ENCODE measurements at regions not wholly inside any gene's neighbourhood (a gene's known extent, or its start where the extent isn't known, plus 50 kb on each side); places are given as distances from the start of the nearest gene placed in this dataset.
"Not testable (repeated sequence)": the region's sequence is repeated elsewhere in the genome, so short reads cannot be mapped to it uniquely, and the experiment has no call there.

DNA sequence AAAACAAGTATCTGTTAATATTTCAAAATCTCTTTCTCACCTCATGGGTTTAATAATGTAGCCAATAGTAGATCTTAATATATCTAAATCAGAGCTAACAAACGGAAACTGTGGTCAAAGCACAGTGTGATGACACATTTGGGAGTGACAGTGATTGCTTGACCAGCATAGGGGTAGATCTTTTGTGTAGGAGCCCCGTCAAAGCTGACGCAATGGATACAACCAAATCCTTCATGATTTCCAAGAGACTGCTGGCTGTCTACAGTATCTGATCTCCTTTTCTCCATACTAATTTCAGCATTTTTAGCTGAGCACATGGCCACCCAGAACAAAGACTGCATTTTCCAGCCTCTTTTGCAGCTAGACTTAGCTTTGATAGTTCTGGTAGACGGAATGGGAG, 299.3 kb upstream of the ECI2 start:
- no peak for DNase-seq (ENCODE audit: low read depth)
- TF ChIP-seq, protein P1, sequence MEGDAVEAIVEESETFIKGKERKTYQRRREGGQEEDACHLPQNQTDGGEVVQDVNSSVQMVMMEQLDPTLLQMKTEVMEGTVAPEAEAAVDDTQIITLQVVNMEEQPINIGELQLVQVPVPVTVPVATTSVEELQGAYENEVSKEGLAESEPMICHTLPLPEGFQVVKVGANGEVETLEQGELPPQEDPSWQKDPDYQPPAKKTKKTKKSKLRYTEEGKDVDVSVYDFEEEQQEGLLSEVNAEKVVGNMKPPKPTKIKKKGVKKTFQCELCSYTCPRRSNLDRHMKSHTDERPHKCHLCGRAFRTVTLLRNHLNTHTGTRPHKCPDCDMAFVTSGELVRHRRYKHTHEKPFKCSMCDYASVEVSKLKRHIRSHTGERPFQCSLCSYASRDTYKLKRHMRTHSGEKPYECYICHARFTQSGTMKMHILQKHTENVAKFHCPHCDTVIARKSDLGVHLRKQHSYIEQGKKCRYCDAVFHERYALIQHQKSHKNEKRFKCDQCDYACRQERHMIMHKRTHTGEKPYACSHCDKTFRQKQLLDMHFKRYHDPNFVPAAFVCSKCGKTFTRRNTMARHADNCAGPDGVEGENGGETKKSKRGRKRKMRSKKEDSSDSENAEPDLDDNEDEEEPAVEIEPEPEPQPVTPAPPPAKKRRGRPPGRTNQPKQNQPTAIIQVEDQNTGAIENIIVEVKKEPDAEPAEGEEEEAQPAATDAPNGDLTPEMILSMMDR (IDR thresholded peaks at IDR 0.05; ENCODE audit: insufficient read depth, low read depth, low read length, missing control alignments): no peak
- no peak overlapping the region for H3K4me3 ChIP-seq (ENCODE audit: low read length)

DNA sequence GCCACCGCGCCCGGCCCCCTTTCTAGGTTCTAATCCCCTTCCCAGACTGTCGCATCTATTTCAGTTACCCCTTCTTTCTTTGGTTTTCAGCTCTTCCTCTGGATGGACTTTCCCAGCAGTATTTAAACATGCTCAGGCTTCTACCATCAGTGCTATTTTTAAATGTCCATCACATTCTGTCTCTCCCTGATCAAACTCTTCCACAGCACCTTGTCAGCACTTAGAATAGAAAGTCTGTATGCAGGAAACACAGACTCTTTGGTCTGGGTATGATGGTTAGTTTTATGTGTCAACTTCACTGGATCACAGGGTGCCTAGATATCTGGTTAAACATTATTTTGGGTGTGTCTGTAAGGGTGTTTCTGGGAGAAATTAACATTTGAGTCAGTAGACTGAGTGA, 297.8 kb upstream of the ECI2 start:
- TF ChIP-seq, protein P1 (IDR thresholded peaks at IDR 0.05; ENCODE audit: insufficient read depth, low read depth, low read length, missing control alignments): no peak
- DNase-seq (ENCODE audit: low read depth): no peak

DNA sequence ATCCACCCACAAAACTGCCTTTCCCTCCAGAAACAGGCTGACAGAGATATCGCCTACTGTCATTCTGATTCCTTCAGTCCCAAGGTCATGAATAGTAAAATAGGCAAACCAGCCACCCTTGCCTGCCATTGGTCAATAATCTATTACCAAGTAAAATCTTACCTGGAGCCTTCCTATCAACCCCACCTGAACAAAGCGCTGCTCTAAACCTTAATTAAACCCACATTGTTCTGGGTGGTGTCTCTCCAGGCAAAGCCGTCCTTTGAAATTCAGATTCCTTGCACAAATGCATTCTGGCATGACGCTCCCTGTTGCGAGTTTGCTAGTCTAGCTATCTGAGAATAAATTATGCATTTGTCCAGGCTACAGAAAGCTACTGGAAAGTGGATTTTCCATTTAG, 291.6 kb upstream of the ECI2 start:
- TF ChIP-seq, protein P1 (IDR thresholded peaks at IDR 0.05; ENCODE audit: insufficient read depth, low read depth, low read length, missing control alignments): no peak
- H3K4me3 ChIP-seq (ENCODE audit: low read length): no peak overlapping the region
- DNase-seq (ENCODE audit: low read depth): no peak

More for the DNA sequence above, 297.8 kb upstream of the ECI2 start:
- no peak overlapping the region for H3K4me3 ChIP-seq (ENCODE audit: low read length)

DNA sequence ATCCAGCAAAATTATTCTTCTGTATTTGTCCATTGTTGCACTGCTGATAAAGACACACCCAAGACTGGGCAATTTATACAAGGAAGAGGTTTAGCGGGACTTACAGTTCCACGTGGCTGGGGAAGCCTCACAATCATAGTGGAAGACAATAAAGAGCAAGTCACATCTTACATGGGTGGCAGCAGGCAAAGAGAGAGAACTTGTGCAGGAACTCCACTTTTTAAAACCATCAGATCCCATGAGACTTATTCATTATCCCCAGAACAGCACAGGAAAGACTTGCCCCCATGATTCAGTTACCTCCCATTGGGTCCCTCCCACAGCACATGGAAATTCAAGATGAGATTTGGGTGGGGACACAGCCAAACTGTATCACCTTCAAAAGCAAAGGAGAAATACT, 286.5 kb upstream of the ECI2 start:
- no peak overlapping the region for H3K4me3 ChIP-seq (ENCODE audit: low read length)
- TF ChIP-seq, protein P1 (IDR thresholded peaks at IDR 0.05; ENCODE audit: insufficient read depth, low read depth, low read length, missing control alignments): no peak
- no peak for DNase-seq (ENCODE audit: low read depth)

DNA sequence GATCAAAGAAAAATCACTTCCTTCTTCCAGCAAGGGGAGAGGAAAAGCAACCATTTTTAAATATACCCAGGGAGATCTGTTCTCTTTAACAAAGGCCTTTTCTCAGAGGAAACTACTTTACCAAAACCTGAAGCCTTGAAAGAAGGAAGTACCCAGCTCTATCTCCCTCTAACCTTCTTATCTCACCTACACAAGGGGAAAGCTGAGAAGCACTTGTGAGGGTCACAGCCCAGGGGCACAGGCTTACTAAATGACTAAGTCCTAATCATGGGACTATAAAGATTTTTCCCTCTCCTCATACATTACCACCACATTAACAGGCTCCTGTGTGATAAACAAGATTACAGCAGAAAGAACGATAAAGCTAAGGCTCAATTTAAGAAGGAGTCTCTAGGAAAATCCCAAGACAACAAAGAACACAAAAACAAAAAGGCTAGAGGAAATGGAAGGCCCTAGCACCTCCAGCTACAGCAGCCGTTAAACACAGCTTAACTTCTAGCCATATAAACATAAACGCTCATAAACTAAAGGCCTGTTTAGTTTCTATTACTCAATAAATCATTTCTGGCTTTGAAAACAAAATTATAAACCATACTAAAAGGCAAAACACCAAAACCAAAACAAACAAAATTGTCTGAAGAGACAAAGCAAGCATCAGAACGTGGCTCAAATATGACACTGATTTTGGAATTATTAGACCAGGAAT, 284.9 kb upstream of the ECI2 start:
- TF ChIP-seq, protein P1 (IDR thresholded peaks at IDR 0.05; ENCODE audit: insufficient read depth, low read depth, low read length, missing control alignments): no peak
- no peak overlapping the region for H3K4me3 ChIP-seq (ENCODE audit: low read length)

DNA sequence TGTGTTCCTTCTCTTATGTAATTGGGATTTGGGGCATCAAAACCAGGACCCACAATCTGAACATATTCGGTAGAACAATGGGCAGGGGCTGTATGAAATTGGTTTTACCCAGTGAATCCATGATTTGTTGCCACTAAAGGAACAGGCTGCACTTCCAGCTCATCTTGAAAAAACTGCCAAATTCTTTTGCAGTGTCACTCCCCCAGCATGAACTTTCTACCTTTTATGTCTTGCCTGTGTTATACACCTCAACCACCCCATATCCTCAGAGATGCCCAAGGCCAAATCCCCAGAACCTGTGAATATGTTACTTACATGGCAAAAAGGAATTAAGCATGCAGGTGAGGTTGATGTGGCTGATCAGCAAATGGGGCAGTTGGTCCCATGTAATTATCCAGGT, 280.2 kb upstream of the ECI2 start:
- peak; percentile 62 for DNase-seq (ENCODE audit: low read depth)
- TF ChIP-seq, protein P1 (IDR thresholded peaks at IDR 0.05; ENCODE audit: insufficient read depth, low read depth, low read length, missing control alignments): no peak
- no peak overlapping the region for H3K4me3 ChIP-seq (ENCODE audit: low read length)

More for the DNA sequence above, 284.9 kb upstream of the ECI2 start:
- DNase-seq (ENCODE audit: low read depth): no peak

DNA sequence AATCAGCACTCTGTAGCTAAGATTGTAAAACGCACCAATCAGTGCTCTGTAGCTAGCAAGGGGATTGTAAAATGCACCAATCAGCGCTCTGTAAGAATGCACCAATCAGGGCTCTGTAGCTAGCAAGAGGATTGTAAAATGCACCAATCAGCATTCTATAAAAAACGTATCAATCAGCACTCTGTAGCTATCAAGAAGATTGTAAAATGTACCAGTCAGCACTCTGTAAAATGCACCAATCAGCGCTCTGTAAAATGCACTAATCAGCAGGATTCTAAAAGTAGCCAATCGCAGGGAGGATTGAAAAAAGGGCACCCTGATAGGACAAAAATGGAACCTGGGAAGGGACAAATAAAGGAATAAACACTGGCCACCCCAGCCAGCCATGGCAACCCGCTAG, 278.7 kb upstream of the ECI2 start:
- not testable (repeated sequence) for DNase-seq (ENCODE audit: low read depth); H3K4me3 ChIP-seq (ENCODE audit: low read length)

All from epithelial cell of esophagus (primary cell).